ENCODE measurements at regions not wholly inside any gene's neighbourhood (a gene's known extent, or its start where the extent isn't known, plus 50 kb on each side); places are given as distances from the start of the nearest gene placed in this dataset.

DNA sequence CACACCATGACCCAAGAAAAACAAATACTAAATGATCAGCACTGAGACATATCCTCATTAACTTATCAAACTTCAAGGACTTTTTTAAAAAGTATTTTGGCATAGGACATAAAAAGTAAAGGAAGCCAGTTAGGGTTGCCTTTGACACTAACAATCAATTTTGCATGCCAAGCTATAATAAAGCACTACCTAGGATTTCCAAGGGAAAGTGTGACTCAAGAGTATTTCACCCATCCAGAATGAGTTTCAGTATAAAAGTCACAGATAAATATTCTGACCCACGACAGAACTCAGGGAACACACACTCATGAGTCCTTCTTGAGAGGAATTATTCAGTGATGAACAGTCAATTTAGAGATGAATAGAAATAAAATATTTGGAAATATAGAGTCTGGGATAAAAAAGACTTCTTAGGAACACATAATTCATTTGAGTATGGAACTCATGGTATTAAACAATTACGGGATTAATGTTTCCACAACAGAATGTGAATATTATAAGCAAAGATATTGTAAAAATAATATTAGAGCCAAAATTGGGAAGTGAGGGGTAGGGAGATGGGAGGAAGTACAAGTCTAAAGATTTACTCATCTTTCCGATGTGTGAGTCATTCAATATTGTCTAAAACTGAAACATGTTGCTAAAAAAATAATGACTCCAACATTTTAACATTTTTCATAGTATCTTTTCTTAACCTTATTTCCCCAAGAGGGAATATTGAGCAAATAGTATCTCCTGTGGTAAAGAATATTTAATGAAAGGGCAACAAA, 143.5 kb upstream of the LNX1 start:
- no peaks in the 10 kb centered on the region for H3K36me3 Mint-ChIP-seq (ENCODE audit: low read depth)
- no peak for DNase-seq
- H3K27ac Mint-ChIP-seq = no peak overlapping the region

GRCh38 chr4:53734182-53734581, 142.9 kb upstream of the LNX1 start:
- Mint-ChIP-seq H3K4me3 (no peak overlapping the region), H3K4me1 (no peaks in the 10 kb centered on the region), H3K36me3 (ENCODE audit: low read depth) (no peaks in the 10 kb centered on the region), H3K27me3 (ENCODE audit: low read depth, poor library complexity) (peaks cover 2% of the 10 kb centered on the region), H3K27ac (no peak overlapping the region), H3K9me3 (peaks cover 7% of the 10 kb centered on the region)
- TF ChIP-seq CTCF (IDR thresholded peaks at IDR 0.05) = no peak
- no peak for DNase-seq

More for the DNA sequence above, 143.5 kb upstream of the LNX1 start:
- no peak for TF ChIP-seq CTCF (IDR thresholded peaks at IDR 0.05)
- H3K4me3 Mint-ChIP-seq = no peak overlapping the region
- H3K4me1 Mint-ChIP-seq = no peaks in the 10 kb centered on the region
- H3K9me3 Mint-ChIP-seq = peaks cover 6% of the 10 kb centered on the region
- H3K27me3 Mint-ChIP-seq (ENCODE audit: low read depth, poor library complexity) = peaks cover 4% of the 10 kb centered on the region

DNA sequence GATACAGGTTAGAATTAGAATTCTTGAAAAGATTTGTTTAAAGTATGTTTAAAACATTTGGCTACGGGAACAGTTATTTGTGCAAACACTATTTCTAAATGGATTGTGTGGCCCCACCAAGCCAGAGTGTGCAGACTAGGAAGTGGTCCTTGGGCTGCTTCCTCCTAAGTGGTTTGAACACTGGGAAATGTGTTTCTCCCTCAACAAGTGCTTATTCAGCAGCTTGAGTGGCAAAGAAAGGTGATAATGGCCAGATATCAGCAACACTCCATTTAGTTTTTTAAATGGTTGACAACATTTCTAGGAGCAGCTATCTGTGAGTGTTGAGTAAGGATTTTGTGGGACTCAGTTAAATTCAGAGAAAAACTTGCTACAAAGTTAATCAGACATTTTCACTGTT, 141.4 kb upstream of the LNX1 start:
- H3K36me3 Mint-ChIP-seq (ENCODE audit: low read depth) = no peaks in the 10 kb centered on the region
- H3K27ac Mint-ChIP-seq = no peak overlapping the region
- H3K4me3 Mint-ChIP-seq = no peak overlapping the region
- no peaks in the 10 kb centered on the region for H3K4me1 Mint-ChIP-seq
- no peak for TF ChIP-seq CTCF (IDR thresholded peaks at IDR 0.05)
- no peak for DNase-seq
- H3K9me3 Mint-ChIP-seq = peaks cover 16% of the 10 kb centered on the region
- no peaks in the 10 kb centered on the region for H3K27me3 Mint-ChIP-seq (ENCODE audit: low read depth, poor library complexity)

GRCh38 chr4:53730031-53730805, 138.9 kb upstream of the LNX1 start:
- peaks cover 13% of the 10 kb centered on the region for H3K9me3 Mint-ChIP-seq
- H3K4me3 Mint-ChIP-seq = no peak overlapping the region
- H3K4me1 Mint-ChIP-seq = no peaks in the 10 kb centered on the region
- H3K27ac Mint-ChIP-seq = no peak overlapping the region
- H3K27me3 Mint-ChIP-seq (ENCODE audit: low read depth, poor library complexity) = no peaks in the 10 kb centered on the region
- H3K36me3 Mint-ChIP-seq (ENCODE audit: low read depth) = no peaks in the 10 kb centered on the region
- TF ChIP-seq CTCF (IDR thresholded peaks at IDR 0.05) = no peak
- DNase-seq = no peak

DNA sequence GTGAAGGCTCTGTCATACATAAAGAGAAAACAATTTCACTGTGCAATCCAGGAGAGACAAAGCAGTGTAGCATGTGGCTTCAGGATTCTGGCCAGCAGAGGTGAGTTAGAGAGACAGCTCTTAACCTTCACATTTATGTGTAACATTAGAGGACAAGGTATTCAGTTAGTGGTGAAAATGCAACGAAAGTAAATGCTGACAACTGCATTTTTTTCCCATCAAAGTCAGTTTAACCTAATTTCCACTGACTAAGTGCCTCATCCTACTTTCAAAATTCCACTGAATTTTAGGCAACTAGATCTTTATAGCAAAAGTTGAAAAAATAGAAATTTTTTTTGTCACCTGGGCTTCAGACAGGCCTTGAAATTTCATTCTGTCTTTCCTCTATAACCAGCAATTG, 130.8 kb upstream of the LNX1 start:
- no peaks in the 10 kb centered on the region for H3K36me3 Mint-ChIP-seq (ENCODE audit: low read depth)
- no peak for TF ChIP-seq CTCF (IDR thresholded peaks at IDR 0.05)
- H3K9me3 Mint-ChIP-seq = peaks cover 3% of the 10 kb centered on the region
- no peak overlapping the region for H3K4me3 Mint-ChIP-seq
- no peak for DNase-seq
- no peak overlapping the region for H3K27ac Mint-ChIP-seq
- no peaks in the 10 kb centered on the region for H3K27me3 Mint-ChIP-seq (ENCODE audit: low read depth, poor library complexity)
- H3K4me1 Mint-ChIP-seq = peaks cover 7% of the 10 kb centered on the region

All from nephron progenitor cell (in vitro differentiated cells).